ENCODE measurements at regions not wholly inside any gene's neighbourhood (a gene's known extent, or its start where the extent isn't known, plus 50 kb on each side); places are given as distances from the start of the nearest gene placed in this dataset.

GRCh38 chr6:78502386-78502887, 364.9 kb upstream of the IRAK1BP1 start:
- TF ChIP-seq ZNF791 (tag by site-specific recombination; IDR thresholded peaks at IDR 0.05) (no peak), ZNF792 (tag by site-specific recombination; IDR thresholded peaks at IDR 0.05) (no peak), YY1 (tag by site-specific recombination; IDR thresholded peaks at IDR 0.05) (no peak), KLF9 (tag by site-specific recombination; IDR thresholded peaks at IDR 0.05; ENCODE audit: low read depth) (no peak), BCL11A (tag by site-specific recombination; IDR thresholded peaks at IDR 0.05; ENCODE audit: low read depth) (no peak), ZSCAN30 (tag by site-specific recombination; IDR thresholded peaks at IDR 0.05) (no peak), ZBTB8A (tag by site-specific recombination; IDR thresholded peaks at IDR 0.05) (no peak), ZBTB21 (tag by site-specific recombination; IDR thresholded peaks at IDR 0.05) (no peak), GLI4 (tag by site-specific recombination; IDR thresholded peaks at IDR 0.05) (no peak)
- TF ChIP-seq, protein P1, sequence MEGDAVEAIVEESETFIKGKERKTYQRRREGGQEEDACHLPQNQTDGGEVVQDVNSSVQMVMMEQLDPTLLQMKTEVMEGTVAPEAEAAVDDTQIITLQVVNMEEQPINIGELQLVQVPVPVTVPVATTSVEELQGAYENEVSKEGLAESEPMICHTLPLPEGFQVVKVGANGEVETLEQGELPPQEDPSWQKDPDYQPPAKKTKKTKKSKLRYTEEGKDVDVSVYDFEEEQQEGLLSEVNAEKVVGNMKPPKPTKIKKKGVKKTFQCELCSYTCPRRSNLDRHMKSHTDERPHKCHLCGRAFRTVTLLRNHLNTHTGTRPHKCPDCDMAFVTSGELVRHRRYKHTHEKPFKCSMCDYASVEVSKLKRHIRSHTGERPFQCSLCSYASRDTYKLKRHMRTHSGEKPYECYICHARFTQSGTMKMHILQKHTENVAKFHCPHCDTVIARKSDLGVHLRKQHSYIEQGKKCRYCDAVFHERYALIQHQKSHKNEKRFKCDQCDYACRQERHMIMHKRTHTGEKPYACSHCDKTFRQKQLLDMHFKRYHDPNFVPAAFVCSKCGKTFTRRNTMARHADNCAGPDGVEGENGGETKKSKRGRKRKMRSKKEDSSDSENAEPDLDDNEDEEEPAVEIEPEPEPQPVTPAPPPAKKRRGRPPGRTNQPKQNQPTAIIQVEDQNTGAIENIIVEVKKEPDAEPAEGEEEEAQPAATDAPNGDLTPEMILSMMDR (tag by site-specific recombination; IDR thresholded peaks at IDR 0.05): no peak
- TF ChIP-seq, protein P2, sequence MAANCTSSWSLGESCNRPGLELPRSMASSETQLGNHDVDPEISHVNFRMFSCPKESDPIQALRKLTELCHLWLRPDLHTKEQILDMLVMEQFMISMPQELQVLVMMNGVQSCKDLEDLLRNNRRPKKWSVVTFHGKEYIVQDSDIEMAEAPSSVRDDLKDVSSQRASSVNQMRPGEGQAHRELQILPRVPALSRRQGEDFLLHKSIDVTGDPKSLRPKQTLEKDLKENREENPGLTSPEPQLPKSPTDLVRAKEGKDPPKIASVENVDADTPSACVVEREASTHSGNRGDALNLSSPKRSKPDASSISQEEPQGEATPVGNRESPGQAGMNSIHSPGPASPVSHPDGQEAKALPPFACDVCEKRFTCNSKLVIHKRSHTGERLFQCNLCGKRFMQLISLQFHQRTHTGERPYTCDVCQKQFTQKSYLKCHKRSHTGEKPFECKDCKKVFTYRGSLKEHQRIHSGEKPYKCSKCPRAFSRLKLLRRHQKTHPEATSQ (tag by site-specific recombination; IDR thresholded peaks at IDR 0.05): no peak

Data from HEK293 (cell line).